Stomach smooth muscle (tissue), 2 donors: ENCODE measurements at regions not wholly inside any gene's neighbourhood (a gene's known extent, or its start where the extent isn't known, plus 50 kb on each side); places are given as distances from the start of the nearest gene placed in this dataset.
"Not testable (repeated sequence)": the region's sequence is repeated elsewhere in the genome, so short reads cannot be mapped to it uniquely, and the experiment has no call there.

Experiments used
- H3K27ac ChIP-seq: one replicate; pipeline ENCODE4 v1.7.0; 2013; ENCODE audit warnings: mild to moderate bottlenecking, low read length, inconsistent platforms
- H3K27me3 ChIP-seq, 2 donors: one replicate each; pipeline ENCODE4 v1.7.0; 2013; ENCODE audit warnings: low read length in 2 of 2; ENCODE audit not compliant: insufficient read depth in 2 of 2, control insufficient read depth in 1 of 2
- H3K36me3 ChIP-seq, 2 donors: one replicate each; pipeline ENCODE4 v1.7.0; 2013; ENCODE audit warnings: low read length in 2 of 2; ENCODE audit not compliant: control insufficient read depth in 2 of 2, insufficient read depth in 2 of 2
- H3K4me1 ChIP-seq: one replicate; pipeline ENCODE4 v1.7.0; 2013; ENCODE audit warnings: low read length; ENCODE audit not compliant: control insufficient read depth, insufficient read depth
- H3K4me3 ChIP-seq, 2 donors: one replicate each; pipeline ENCODE4 v1.7.0; 2013; ENCODE audit warnings: low read length in 2 of 2
- H3K9ac ChIP-seq, 2 donors: one replicate each; pipeline ENCODE4 v1.7.0; 2013; ENCODE audit warnings: low read length in 2 of 2, mild to moderate bottlenecking in 1 of 2
- H3K9me3 ChIP-seq, 2 donors: one replicate each; pipeline ENCODE4 v1.7.0; 2013; ENCODE audit warnings: low read length in 2 of 2; ENCODE audit not compliant: control insufficient read depth in 2 of 2
- donor health status: healthy.
- donor health status: Pancreatic carcinoma.

GRCh38 chr10:45076891-45077290 is 76.2 kb downstream of the ZNF22 start:
- Histone ChIP-seq H3K4me1 (no peaks in the 10 kb centered on the region), H3K27me3 (no peaks in the 10 kb centered on the region), H3K9me3 (no peaks in the 10 kb centered on the region), H3K4me3 (no peak overlapping the region), H3K27ac (no peak overlapping the region), H3K36me3 (no peaks in the 10 kb centered on the region), H3K9ac (no peak overlapping the region)

GRCh38 chr10:45080331-45080730 is 79.6 kb downstream of the ZNF22 start:
- Histone ChIP-seq H3K4me1 (no peaks in the 10 kb centered on the region), H3K36me3 (no peaks in the 10 kb centered on the region), H3K9ac (no peak overlapping the region), H3K4me3 (no peak overlapping the region), H3K27me3 (no peaks in the 10 kb centered on the region), H3K9me3 (no peaks in the 10 kb centered on the region), H3K27ac (no peak overlapping the region)

- Histone ChIP-seq H3K4me1 (no peaks in the 10 kb centered on the region), H3K9ac (no peak overlapping the region), H3K27me3 (no peaks in the 10 kb centered on the region), H3K36me3 (no peaks in the 10 kb centered on the region), H3K27ac (no peak overlapping the region), H3K4me3 (no peak overlapping the region), H3K9me3 (peaks cover 0 to 5% of the 10 kb centered on the region in 2 donors)
These were observed 81.5 kb downstream of the ZNF22 start for GRCh38 chr10:45082176-45082575.

- Histone ChIP-seq H3K36me3 (no peaks in the 10 kb centered on the region), H3K27me3 (peaks cover 0 to 3% of the 10 kb centered on the region in 2 donors), H3K4me3 (no peak overlapping the region), H3K9me3 (no peaks in the 10 kb centered on the region), H3K4me1 (no peaks in the 10 kb centered on the region), H3K9ac (no peak overlapping the region), H3K27ac (no peak overlapping the region)
These were observed 91.2 kb downstream of the ZNF22 start for GRCh38 chr10:45091968-45092367.

GRCh38 chr10:45093945-45094344 is 93.2 kb downstream of the ZNF22 start:
- Histone ChIP-seq H3K4me1 (no peaks in the 10 kb centered on the region), H3K9ac (no peak overlapping the region)

GRCh38 chr10:45095286-45095685 is 94.6 kb downstream of the ZNF22 start:
- Histone ChIP-seq H3K27ac (no peak overlapping the region), H3K4me1 (no peaks in the 10 kb centered on the region), H3K9ac (no peak overlapping the region), H3K4me3 (no peak overlapping the region), H3K36me3 (no peaks in the 10 kb centered on the region), H3K27me3 (peaks cover 0 to 3% of the 10 kb centered on the region in 2 donors), H3K9me3 (no peaks in the 10 kb centered on the region)

More at GRCh38 chr10:45093945-45094344, 93.2 kb downstream of the ZNF22 start:
- Histone ChIP-seq H3K27ac (no peak overlapping the region), H3K27me3 (peaks cover 0 to 3% of the 10 kb centered on the region in 2 donors), H3K4me3 (no peak overlapping the region), H3K9me3 (no peaks in the 10 kb centered on the region), H3K36me3 (no peaks in the 10 kb centered on the region)

- no peak overlapping the region for H3K27ac ChIP-seq
- no peaks in the 10 kb centered on the region for H3K9me3 ChIP-seq
- H3K36me3 ChIP-seq, result no peaks in the 10 kb centered on the region
- no peak overlapping the region for H3K4me3 ChIP-seq
- H3K27me3 ChIP-seq, result peaks cover 0 to 3% of the 10 kb centered on the region in 2 donors
- H3K4me1 ChIP-seq, result no peaks in the 10 kb centered on the region
- H3K9ac ChIP-seq, result no peak overlapping the region
These were observed 95.3 kb downstream of the ZNF22 start for GRCh38 chr10:45096001-45096400.

- no peaks in the 10 kb centered on the region for H3K4me1 ChIP-seq
- H3K27ac ChIP-seq, result no peak overlapping the region
- no peaks in the 10 kb centered on the region for H3K9me3 ChIP-seq
- H3K36me3 ChIP-seq, result no peaks in the 10 kb centered on the region
- H3K9ac ChIP-seq, result no peak overlapping the region
- peaks cover 2 to 7% of the 10 kb centered on the region in 2 donors for H3K27me3 ChIP-seq
- H3K4me3 ChIP-seq, result no peak overlapping the region
These were observed 99.7 kb downstream of the ZNF22 start for GRCh38 chr10:45100429-45100828.

- no peaks in the 10 kb centered on the region for H3K9me3 ChIP-seq
- no peaks in the 10 kb centered on the region for H3K4me1 ChIP-seq
- no peak overlapping the region for H3K9ac ChIP-seq
- peaks cover 2 to 9% of the 10 kb centered on the region in 2 donors for H3K27me3 ChIP-seq
- H3K4me3 ChIP-seq, result no peak overlapping the region
- H3K36me3 ChIP-seq, result no peaks in the 10 kb centered on the region
- no peak overlapping the region for H3K27ac ChIP-seq
These were observed 104.0 kb downstream of the ZNF22 start for GRCh38 chr10:45104674-45105073.

- H3K36me3 ChIP-seq, H3K4me3 ChIP-seq, H3K27me3 ChIP-seq, H3K27ac ChIP-seq, H3K9me3 ChIP-seq, H3K9ac ChIP-seq, H3K4me1 ChIP-seq: not testable (repeated sequence)
These were observed 104.6 kb downstream of the ZNF22 start for GRCh38 chr10:45105309-45105708.

- no peak overlapping the region for H3K4me3 ChIP-seq
- H3K9ac ChIP-seq, result no peak overlapping the region
- no peaks in the 10 kb centered on the region for H3K4me1 ChIP-seq
- H3K9me3 ChIP-seq, result no peaks in the 10 kb centered on the region
- H3K36me3 ChIP-seq, result no peaks in the 10 kb centered on the region
- no peak overlapping the region for H3K27ac ChIP-seq
- peaks cover 2 to 9% of the 10 kb centered on the region in 2 donors for H3K27me3 ChIP-seq
These were observed 105.6 kb downstream of the ZNF22 start for GRCh38 chr10:45106236-45106856.
